ENCODE measurements at regions not wholly inside any gene's neighbourhood (a gene's known extent, or its start where the extent isn't known, plus 50 kb on each side); places are given as distances from the start of the nearest gene placed in this dataset.

DNA sequence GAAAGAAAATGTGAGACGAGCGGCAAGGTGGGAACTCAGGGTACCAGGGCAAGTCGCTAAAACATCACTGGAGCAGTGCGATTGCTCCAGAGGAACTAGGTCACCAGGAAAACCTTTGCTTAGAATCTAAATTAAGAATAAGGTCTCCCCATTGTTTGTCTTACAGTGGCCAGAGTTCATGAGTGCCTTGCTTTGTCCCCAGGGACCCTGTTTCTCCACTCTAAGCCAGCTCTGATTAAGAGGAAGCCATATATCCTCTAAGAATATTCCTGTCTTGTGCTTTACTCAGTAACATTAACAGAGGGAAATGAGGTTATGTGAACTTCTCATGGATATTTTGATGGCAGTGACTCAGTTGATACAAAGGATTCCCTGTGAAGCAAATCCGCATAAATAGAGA, 305.8 kb downstream of the CD83 start:
- WGBS, 2 donors, result 59 to 69% methylated on average over 5 of the region's 5 CpGs
- Histone ChIP-seq H3K4me1 (no peaks in the 10 kb centered on the region), H3K36me3 (ENCODE audit: low read depth, missing control alignments) (no peaks in the 10 kb centered on the region), H3K9me3 (no peaks in the 10 kb centered on the region), H3K4me3 (no peak overlapping the region), H3K27ac (no peak overlapping the region), H3K27me3 (no peaks in the 10 kb centered on the region)
- no peak for DNase-seq
- intact Hi-C loops (cut with DNase I; ENCODE audit: low total_unique reads), result no loop called here
- TF ChIP-seq, protein P1, sequence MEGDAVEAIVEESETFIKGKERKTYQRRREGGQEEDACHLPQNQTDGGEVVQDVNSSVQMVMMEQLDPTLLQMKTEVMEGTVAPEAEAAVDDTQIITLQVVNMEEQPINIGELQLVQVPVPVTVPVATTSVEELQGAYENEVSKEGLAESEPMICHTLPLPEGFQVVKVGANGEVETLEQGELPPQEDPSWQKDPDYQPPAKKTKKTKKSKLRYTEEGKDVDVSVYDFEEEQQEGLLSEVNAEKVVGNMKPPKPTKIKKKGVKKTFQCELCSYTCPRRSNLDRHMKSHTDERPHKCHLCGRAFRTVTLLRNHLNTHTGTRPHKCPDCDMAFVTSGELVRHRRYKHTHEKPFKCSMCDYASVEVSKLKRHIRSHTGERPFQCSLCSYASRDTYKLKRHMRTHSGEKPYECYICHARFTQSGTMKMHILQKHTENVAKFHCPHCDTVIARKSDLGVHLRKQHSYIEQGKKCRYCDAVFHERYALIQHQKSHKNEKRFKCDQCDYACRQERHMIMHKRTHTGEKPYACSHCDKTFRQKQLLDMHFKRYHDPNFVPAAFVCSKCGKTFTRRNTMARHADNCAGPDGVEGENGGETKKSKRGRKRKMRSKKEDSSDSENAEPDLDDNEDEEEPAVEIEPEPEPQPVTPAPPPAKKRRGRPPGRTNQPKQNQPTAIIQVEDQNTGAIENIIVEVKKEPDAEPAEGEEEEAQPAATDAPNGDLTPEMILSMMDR (IDR thresholded peaks at IDR 0.05), result no peak
- no peak for TF ChIP-seq POLR2A (IDR thresholded peaks at IDR 0.05)

DNA sequence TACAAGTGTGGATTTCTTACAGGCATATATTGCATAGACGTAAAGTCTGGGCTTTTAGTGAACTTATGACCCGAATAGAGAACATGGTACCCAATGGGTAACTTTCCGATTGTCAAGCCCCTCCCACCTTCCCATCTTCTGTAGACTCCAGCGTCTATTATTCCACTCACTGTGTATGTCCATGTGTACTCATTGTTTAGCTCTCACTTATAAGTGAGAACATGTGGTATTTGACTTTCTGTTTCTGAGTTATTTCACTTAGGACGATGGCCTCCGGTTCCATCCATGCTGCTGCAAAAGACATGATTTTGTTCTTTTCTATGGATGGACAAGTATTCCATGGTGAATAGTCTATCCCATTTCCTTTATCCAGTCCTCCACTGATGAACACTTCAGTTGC, 306.4 kb downstream of the CD83 start:
- Histone ChIP-seq H3K4me1 (no peaks in the 10 kb centered on the region), H3K9me3 (no peaks in the 10 kb centered on the region), H3K4me3 (no peak overlapping the region), H3K27me3 (no peaks in the 10 kb centered on the region), H3K27ac (no peak overlapping the region), H3K36me3 (ENCODE audit: low read depth, missing control alignments) (no peaks in the 10 kb centered on the region)
- no peak for DNase-seq
- TF ChIP-seq, protein P1 (IDR thresholded peaks at IDR 0.05), result no peak
- TF ChIP-seq POLR2A (IDR thresholded peaks at IDR 0.05), result no peak
- 93 to 97% methylated on average over 6 of the region's 6 CpGs for WGBS, 2 donors
- intact Hi-C loops (cut with DNase I; ENCODE audit: low total_unique reads), result no loop called here

DNA sequence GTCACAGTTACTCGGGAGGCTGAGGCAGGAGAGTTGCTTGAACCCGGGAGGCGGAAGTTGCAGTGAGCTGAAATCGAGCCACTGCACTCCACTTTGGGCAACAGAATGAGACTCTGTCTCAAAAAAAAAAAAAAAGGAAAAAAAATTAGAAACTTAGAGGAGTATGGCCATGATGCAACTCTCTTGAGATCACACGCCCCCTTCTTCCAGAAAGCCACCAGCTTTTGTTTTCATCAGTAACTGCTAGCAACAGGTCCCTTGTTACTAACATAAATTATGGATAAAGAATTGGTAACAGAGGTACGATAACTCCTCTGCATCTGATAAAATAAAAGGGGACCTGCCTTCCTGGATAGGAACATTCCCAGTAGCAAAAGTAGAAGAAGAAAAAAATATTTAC, 308.2 kb downstream of the CD83 start:
- H3K4me3 ChIP-seq, result no peak overlapping the region
- 89 to 96% methylated on average over 6 of the region's 6 CpGs for WGBS, 2 donors
- no peaks in the 10 kb centered on the region for H3K27me3 ChIP-seq
- DNase-seq, result no peak
- no peaks in the 10 kb centered on the region for H3K36me3 ChIP-seq (ENCODE audit: low read depth, missing control alignments)
- TF ChIP-seq POLR2A (IDR thresholded peaks at IDR 0.05), result no peak
- TF ChIP-seq, protein P1 (IDR thresholded peaks at IDR 0.05), result no peak
- no peaks in the 10 kb centered on the region for H3K4me1 ChIP-seq
- intact Hi-C loops (cut with DNase I; ENCODE audit: low total_unique reads), result no loop called here
- no peaks in the 10 kb centered on the region for H3K9me3 ChIP-seq
- H3K27ac ChIP-seq, result no peak overlapping the region

DNA sequence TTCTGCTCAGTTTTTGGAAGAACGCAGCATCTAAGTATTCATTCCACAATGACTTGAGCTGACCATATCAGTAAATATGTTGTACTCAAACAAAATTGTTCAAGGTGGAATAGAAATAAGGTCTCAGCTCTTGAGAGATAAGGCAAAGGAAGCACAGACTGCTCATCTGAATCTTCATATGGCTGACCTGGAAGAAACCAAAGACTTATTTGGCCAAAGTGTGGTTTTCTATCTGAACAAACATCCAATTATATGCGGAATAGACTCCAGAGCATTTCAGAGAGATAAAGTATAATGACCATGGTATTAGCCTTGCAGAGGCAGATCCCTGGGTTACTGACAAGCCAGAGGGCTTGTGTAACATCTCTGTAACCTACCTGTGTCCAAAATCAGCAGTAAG, 308.7 kb downstream of the CD83 start:
- Histone ChIP-seq H3K4me1 (no peaks in the 10 kb centered on the region), H3K4me3 (no peak overlapping the region), H3K36me3 (ENCODE audit: low read depth, missing control alignments) (no peaks in the 10 kb centered on the region), H3K27ac (no peak overlapping the region), H3K27me3 (no peaks in the 10 kb centered on the region), H3K9me3 (no peaks in the 10 kb centered on the region)
- 87 to 92% methylated on average over 2 of the region's 2 CpGs for WGBS, 2 donors
- no peak for DNase-seq
- no peak for TF ChIP-seq POLR2A (IDR thresholded peaks at IDR 0.05)
- TF ChIP-seq, protein P1 (IDR thresholded peaks at IDR 0.05), result no peak
- intact Hi-C loops (cut with DNase I; ENCODE audit: low total_unique reads), result no loop called here

DNA sequence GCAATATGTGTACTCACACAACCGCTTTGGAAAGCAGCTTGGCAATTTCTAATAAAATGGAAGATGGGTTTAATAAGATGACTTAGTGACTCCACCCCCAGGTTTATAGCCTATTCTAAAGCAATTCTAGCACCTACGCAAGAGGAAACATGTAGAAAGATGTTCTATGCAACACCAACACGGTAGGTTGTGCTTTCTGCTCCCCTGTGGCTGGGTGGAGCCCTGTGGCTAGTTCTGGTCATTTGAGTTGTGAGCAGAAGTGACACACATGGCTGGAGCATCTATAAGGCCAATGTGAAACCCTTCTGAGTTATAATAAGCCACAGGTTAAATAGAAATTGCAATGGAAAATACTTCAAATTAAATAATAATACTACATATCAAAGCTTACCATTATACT, 310.7 kb downstream of the CD83 start:
- WGBS, 2 donors, result 85 to 95% methylated on average over 3 of the region's 3 CpGs
- Histone ChIP-seq H3K4me1 (no peaks in the 10 kb centered on the region), H3K27me3 (no peaks in the 10 kb centered on the region), H3K36me3 (ENCODE audit: low read depth, missing control alignments) (no peaks in the 10 kb centered on the region), H3K4me3 (no peak overlapping the region), H3K9me3 (no peaks in the 10 kb centered on the region), H3K27ac (no peak overlapping the region)
- no peak for TF ChIP-seq POLR2A (IDR thresholded peaks at IDR 0.05)
- TF ChIP-seq, protein P1 (IDR thresholded peaks at IDR 0.05), result no peak
- intact Hi-C loops (cut with DNase I; ENCODE audit: low total_unique reads), result no loop called here
- no peak for DNase-seq
